ENCODE measurements at regions not wholly inside any gene's neighbourhood (a gene's known extent, or its start where the extent isn't known, plus 50 kb on each side); places are given as distances from the start of the nearest gene placed in this dataset.

DNA sequence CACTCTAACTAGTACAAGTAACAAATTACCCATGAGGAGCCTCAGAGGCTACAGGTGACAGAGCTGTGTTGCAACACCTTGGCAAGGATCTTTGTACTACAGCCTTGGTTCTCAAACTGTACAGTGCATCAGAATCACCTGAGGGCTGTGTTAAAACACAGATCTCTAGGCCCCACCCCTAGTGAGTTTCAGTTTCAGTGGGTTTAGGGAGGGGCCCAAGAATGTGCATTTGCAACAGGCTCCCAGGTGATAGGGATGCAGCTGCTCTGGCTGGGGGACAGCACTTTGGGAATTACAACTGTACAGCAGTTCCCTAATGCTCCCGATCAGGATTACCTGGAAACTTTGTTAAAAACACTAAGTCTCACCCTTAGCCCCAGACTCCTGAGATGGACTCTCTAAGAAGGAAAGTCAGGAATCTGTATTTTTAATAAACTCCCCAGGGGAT lies 66.1 kb upstream of the NR2F2 start:
- Histone ChIP-seq H3K27me3 (ENCODE audit: low read depth) (no peaks in the 10 kb centered on the region), H3K4me1 (no peaks in the 10 kb centered on the region), H3K36me3 (no peaks in the 10 kb centered on the region), H3K27ac (replicated peaks) (no peak overlapping the region), H3K4me3 (no peak overlapping the region), H3K9me3 (replicated peaks) (no peaks in the 10 kb centered on the region)
- intact Hi-C loops (cut with micrococcal nuclease): no loop called here
- no peak for DNase-seq
- TF ChIP-seq, protein P1, sequence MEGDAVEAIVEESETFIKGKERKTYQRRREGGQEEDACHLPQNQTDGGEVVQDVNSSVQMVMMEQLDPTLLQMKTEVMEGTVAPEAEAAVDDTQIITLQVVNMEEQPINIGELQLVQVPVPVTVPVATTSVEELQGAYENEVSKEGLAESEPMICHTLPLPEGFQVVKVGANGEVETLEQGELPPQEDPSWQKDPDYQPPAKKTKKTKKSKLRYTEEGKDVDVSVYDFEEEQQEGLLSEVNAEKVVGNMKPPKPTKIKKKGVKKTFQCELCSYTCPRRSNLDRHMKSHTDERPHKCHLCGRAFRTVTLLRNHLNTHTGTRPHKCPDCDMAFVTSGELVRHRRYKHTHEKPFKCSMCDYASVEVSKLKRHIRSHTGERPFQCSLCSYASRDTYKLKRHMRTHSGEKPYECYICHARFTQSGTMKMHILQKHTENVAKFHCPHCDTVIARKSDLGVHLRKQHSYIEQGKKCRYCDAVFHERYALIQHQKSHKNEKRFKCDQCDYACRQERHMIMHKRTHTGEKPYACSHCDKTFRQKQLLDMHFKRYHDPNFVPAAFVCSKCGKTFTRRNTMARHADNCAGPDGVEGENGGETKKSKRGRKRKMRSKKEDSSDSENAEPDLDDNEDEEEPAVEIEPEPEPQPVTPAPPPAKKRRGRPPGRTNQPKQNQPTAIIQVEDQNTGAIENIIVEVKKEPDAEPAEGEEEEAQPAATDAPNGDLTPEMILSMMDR (IDR thresholded peaks at IDR 0.05; ENCODE audit: borderline replicate concordance): no peak

DNA sequence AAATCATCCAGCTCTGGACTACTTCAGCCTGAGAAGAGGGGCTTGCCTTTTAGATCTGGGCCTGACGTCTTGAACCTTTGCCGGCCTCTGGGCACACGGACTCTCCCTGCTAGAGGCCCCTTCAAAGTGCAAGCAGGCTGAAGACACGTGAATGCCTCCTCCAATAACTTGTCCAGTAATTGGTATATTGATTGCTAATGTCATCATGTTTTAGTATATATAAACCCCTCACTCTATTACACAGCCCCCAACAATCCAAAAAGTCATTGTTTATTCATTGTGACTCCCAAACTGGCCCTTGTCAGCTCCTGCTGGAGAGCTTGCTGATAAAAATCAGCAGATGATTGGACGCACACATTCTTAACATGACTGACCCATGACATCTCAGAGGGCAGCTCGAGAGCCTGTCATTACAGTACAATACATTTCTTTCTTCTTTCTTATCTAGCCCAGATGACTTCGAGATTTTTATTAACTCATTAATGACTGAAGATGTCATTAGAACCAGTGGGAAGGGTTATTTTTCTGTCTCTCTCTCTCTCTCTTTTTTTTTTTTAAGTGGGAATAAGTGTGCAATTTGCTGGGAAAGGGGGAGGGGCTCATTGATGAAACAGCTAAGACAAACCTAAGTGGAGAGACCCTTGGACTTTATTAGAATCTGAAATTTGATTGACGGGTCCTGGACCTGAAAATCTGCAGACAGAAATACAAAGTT lies 65.5 kb upstream of the NR2F2 start:
- Histone ChIP-seq H3K4me1 (no peaks in the 10 kb centered on the region), H3K27ac (replicated peaks) (no peak overlapping the region), H3K27me3 (ENCODE audit: low read depth) (no peaks in the 10 kb centered on the region), H3K36me3 (no peaks in the 10 kb centered on the region), H3K4me3 (no peak overlapping the region), H3K9me3 (replicated peaks) (no peaks in the 10 kb centered on the region)
- intact Hi-C loops (cut with micrococcal nuclease): no loop called here
- DNase-seq: no peak
- TF ChIP-seq, protein P1 (IDR thresholded peaks at IDR 0.05; ENCODE audit: borderline replicate concordance): no peak

DNA sequence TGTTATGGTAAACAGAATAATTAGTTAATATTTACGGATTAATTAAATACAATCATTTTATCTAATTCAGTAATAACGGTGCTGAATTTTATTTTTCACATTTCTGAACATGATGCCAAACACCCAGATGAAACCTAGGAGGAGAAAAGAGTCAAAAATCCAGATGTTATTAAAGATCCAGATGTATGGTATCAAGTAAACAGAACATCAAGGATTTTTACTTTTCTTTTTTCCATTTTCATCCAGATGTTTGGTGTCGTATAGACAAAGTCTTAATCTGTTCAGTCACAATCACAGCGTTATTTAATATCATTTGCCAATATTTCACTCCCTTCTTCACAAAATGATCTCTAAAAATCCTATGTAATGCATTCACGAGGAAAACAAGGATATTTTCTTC lies 64.0 kb upstream of the NR2F2 start:
- Histone ChIP-seq H3K36me3 (no peaks in the 10 kb centered on the region), H3K4me1 (no peaks in the 10 kb centered on the region), H3K4me3 (no peak overlapping the region), H3K27me3 (ENCODE audit: low read depth) (no peaks in the 10 kb centered on the region), H3K9me3 (replicated peaks) (no peaks in the 10 kb centered on the region), H3K27ac (replicated peaks) (no peak overlapping the region)
- TF ChIP-seq, protein P1 (IDR thresholded peaks at IDR 0.05; ENCODE audit: borderline replicate concordance): no peak
- intact Hi-C loops (cut with micrococcal nuclease): no loop called here
- no peak for DNase-seq

DNA sequence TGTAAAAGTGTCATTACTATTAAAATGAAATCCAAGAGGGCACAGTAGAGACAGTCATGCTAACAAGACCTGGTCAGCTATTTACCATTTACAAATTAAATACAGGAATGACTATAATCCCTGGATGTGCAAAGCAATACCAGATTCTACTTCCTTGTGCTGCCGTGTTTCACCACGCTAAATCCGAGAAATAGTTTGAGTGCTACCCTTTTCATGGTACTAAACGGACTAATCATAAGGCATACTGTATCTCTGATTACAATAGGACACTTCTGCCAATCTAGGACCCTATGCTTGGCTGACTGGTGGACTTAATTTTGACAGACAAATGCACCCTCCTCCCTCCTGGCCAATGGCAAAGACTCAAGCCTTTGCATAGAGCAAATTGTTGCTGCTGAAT lies 63.0 kb upstream of the NR2F2 start:
- no peaks in the 10 kb centered on the region for H3K9me3 ChIP-seq (replicated peaks)
- no peaks in the 10 kb centered on the region for H3K4me1 ChIP-seq
- no peak overlapping the region for H3K27ac ChIP-seq (replicated peaks)
- intact Hi-C loops (cut with micrococcal nuclease): no loop called here
- TF ChIP-seq, protein P1 (IDR thresholded peaks at IDR 0.05; ENCODE audit: borderline replicate concordance): no peak
- no peak overlapping the region for H3K4me3 ChIP-seq
- H3K27me3 ChIP-seq (ENCODE audit: low read depth): no peaks in the 10 kb centered on the region
- H3K36me3 ChIP-seq: no peaks in the 10 kb centered on the region
- DNase-seq: no peak

DNA sequence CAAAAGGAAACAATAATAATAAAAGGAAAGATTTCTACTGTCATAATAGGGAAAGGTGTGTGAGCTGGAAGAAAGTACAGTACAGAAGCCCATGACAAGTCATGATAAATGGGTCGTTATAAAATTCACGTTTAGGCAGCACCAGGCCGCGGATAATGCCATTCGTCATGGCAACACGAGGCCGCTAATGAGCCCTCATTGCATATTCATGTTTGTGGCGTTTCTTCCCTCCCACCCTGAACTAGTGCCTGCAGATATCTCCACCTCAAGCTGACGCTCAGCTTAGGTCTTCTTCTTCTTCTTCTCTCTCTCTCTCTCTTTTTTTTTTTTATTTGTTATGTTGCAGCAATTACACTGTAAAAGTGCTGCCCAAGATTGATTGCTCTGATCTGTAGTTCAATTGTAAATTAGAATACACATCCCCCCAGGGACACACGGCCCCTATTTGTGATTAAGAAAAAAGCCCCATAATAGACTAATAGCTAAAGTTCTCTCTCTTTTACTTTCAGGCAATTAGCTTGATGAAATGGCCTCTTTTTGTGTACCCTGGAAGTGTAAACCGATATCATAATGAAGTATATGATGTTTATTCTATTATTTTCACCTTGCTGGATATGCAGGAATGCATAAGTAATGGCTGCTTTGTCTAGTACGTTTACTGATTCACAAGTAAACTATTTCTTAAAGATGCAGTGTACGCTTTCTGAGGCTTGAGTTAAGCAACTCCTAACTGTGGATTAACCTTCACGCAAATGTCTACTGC lies 61.9 kb upstream of the NR2F2 start:
- H3K27me3 ChIP-seq (ENCODE audit: low read depth): no peaks in the 10 kb centered on the region
- H3K4me1 ChIP-seq: no peaks in the 10 kb centered on the region
- TF ChIP-seq, protein P1 (IDR thresholded peaks at IDR 0.05; ENCODE audit: borderline replicate concordance): no peak
- no peak overlapping the region for H3K27ac ChIP-seq (replicated peaks)
- H3K4me3 ChIP-seq: no peak overlapping the region
- intact Hi-C loops (cut with micrococcal nuclease): no loop called here
- H3K36me3 ChIP-seq: no peaks in the 10 kb centered on the region
- no peaks in the 10 kb centered on the region for H3K9me3 ChIP-seq (replicated peaks)
- no peak for DNase-seq

Measured in left ventricle myocardium inferior (tissue), 1 donor.